ENCODE measurements at regions not wholly inside any gene's neighbourhood (a gene's known extent, or its start where the extent isn't known, plus 50 kb on each side); places are given as distances from the start of the nearest gene placed in this dataset.

GRCh38 chr4:144499777-144500176 is 146.2 kb upstream of the HHIP start:
- no peak for TF ChIP-seq POLR2A (IDR thresholded peaks at IDR 0.05)
- TF ChIP-seq CTCF (IDR thresholded peaks at IDR 0.05) = no peak
- TF ChIP-seq EP300 (IDR thresholded peaks at IDR 0.05) = no peak

All from ovary (tissue), 3 donors.